Left hindlimb (tissue), 1 donor: ENCODE measurements at regions not wholly inside any gene's neighbourhood (a gene's known extent, or its start where the extent isn't known, plus 50 kb on each side); places are given as distances from the start of the nearest gene placed in this dataset.

Experiments used
- DNase-seq: peaks from one replicate; pipeline ENCODE4 v3.0.0-alpha.2; 2018

DNA sequence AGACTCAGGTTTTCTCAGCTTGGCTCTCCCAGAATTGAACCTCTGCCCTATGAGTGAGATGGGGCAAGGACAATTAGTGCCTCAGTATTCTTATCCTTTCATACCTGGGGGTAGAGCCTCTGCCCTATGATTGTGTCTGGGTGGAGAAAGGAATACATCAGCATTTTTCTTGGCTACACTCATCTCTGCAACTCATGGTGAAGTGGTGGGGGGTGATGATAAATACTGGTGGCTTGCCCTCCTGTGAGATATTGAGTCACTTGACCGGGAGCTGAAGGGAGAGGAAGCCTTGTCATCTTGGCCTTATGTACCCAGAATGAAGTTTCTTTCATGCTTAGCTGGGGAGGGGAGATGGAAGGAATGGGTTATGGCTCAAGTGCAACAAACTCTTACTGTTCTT lies 71.3 kb upstream of the ENOX2 start:
- no peak for DNase-seq

DNA sequence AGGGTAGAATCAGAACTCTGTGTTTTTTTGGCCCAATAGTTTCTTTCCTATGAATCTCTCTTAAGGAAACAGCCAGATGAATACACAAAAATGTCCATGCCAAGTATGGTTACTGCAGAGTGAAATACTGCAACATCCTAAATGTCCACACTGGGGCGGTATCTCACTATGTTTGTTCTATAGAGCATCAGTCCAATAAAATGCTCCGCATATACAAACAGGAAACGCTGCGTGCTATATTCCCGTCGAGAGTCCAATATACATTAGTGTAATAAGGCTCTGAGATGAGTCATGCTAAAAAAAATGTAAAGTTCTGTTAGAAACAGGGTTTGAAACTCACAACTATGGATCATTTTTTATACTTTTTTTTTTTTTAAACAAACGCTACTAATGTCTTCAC lies 72.9 kb upstream of the ENOX2 start:
- DNase-seq, result peak; percentile 28

DNA sequence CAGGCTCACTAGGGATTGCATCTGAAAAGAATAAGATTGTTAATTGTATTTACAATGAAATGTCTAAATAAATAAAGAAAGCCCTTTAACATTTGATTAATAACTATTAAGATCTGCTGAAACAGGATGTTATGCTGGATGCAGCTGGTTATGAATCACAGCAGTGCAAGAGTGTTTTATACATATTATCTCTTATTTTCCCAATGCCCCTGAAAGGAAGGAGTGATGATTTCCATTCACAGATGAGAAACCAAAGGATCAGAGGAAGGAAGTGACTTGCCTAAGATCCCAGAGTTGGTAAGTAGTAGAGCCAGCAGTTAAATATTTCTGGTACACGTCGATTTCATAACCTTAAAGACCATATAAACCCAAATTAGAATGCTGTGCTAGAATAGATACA lies 76.3 kb upstream of the ARHGAP36 start:
- DNase-seq, result no peak

DNA sequence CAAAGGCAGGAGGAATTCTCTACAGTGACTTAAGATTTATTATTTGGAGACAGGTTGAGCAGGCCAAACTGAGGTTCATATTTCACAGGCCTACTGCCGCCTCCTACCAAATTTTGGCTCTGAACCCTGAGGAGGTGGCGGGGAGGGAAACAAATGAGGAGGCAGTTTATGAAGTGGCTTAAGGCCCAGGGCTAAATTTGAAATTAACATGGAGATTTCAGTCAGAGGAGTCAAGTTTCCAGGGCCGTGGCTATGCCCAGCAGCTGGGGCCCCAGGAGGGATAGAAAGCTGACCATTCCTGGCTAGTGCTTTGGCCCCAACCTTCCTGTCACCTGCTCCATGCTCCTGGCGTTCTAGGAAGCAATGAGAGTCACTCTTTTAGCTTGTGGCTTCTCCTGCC lies 73.4 kb upstream of the ARHGAP36 start:
- DNase-seq, result peak; percentile 47

DNA sequence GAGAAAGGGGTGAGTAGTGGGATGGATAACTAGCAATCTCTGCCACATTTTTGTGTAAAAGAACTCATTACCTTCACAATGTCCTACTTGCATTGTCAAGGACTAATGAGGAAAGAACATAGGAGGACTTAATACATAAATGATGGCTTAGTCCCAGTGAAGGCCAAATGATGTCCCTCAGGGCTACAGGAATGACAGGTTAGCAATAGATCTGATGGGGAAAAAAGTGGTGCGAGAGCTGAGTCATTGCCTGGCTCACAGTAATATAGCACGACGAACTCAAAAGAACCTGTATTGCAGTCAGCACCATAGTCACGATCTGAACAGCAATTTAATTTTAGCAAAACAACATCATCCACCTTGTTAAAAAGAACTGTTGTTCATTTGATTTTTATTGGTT lies 70.9 kb upstream of the ARHGAP36 start:
- no peak for DNase-seq

DNA sequence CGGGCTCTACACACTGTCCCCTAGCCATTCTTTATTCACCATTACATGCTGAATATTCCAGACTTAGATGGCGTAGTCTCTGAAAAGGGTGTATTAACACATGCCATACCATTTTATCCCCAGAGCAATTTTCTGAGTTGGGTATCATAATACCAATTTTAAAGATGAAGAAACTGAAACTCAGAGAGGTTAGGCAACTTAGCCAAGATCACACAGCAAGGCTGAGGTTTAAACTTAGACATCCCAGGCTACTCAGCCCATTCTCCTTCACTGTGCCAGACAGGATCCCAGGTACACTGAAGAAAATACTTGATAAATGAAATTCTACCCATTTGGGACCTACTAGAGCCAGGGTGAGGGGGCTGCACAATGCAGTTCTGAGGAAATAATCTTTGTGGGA lies 67.4 kb upstream of the ARHGAP36 start:
- DNase-seq, result no peak

DNA sequence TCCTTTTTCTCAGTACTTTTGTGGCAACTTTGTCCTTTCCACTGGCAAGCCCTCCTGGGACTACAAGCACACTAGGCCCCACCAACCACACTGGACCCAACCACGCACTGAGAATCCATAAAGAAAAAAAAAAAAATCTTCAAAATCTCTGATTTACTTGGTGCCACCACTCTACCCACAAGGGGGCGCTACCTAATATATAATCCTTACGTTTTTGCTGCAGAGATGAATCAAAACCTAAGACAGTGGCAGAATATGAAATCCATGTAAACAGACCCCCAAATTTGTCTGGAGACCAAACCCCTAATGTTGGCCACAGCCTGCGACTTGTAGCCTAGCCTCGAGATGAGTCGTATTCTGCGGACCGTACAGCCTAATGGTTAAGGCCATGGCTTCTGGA lies 63.5 kb upstream of the ARHGAP36 start:
- DNase-seq, result peak; percentile 21

DNA sequence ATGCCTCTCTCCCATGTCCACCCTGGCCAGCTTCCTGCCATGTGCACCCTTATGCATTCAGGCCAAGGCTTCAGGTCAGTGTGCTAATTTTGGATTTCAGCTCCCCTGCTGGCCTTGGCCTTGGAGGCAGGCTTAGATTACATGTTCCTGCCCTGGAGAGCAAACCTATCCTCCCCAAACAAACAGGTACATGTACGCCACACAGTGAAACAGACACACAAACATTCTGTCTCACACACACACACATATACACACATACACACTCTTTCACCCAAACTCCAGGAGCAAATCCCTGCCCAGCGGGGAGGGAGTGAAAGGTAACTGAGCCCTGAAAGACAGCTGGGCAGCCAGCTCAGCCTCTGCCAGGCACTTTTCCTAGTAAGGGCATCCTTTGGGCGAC lies 62.7 kb upstream of the ARHGAP36 start:
- DNase-seq, result no peak

DNA sequence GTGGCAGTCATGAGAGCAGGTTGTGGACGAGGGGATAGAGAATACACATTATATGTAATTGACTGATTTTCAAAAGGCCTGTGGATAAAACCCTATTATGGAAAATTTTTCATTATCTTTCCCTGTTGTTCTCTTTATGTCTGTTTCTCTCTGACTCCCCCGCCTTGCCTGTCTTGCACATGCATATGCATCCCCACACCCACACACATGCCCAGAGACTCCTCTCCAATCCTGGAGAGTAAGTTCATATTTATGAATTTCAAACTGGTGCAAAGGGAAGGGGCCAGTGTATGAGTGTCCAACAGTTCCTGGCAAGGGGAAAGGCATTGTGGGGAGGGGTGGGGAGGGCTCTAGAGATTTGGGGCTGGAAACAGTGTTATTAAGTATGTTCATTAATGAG lies 60.8 kb upstream of the ARHGAP36 start:
- DNase-seq, result no peak

DNA sequence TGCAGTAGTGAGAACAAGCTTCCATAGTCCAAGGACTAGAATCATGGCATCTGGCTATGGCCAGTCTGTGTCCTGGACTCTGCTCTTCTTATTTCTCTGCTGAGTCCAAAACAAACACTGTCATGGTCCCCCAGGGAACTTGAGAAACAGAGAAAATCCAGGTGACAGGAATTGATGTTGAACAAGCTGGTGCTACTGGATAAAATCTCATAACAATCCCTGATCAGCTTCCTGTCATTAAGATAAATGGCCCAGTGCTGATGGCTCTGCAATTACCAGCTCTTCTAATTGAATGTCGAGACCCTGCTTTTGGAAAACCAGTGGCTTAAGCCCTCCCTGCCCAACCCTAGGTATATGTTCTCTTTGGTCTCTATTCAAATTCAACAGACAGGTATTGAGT lies 58.8 kb upstream of the ARHGAP36 start:
- no peak for DNase-seq
